K562 (cell line): ENCODE measurements at regions not wholly inside any gene's neighbourhood (a gene's known extent, or its start where the extent isn't known, plus 50 kb on each side); places are given as distances from the start of the nearest gene placed in this dataset.

ENCODE experiments used
- BRD4 ChIP-seq: fragments of 200-600 bp; sonication (generic); IDR thresholded peaks from 2 replicates; pipeline ENCODE4 v1.6.1; 2017; ENCODE audit warnings: inconsistent platforms
- CBFB ChIP-seq: sonication (generic); formaldehyde crosslinking; IDR thresholded peaks from 2 replicates; pipeline ENCODE4 v1.4.0; 2020; ENCODE audit warnings: mild to moderate bottlenecking, missing genetic modification reagents
- ESRRB ChIP-seq: fragments of 250-450 bp; sonication (Bioruptor Pico); IDR thresholded peaks from 2 replicates; pipeline ENCODE4 v1.5.0; 2020; ENCODE audit warnings: mild to moderate bottlenecking, moderate library complexity, borderline replicate concordance
- GATA2 ChIP-seq: sonication (generic); formaldehyde crosslinking; IDR thresholded peaks from 2 replicates; pipeline ENCODE4 v1.4.0; 2020; ENCODE audit warnings: mild to moderate bottlenecking, missing genetic modification reagents
- XRCC4 ChIP-seq: IDR thresholded peaks from one replicate; pipeline ENCODE4 v1.6.1; 2011; ENCODE audit not compliant: insufficient read depth, insufficient read length; ENCODE audit errors: extremely low read depth
- ZNF184 ChIP-seq: sonication (generic); formaldehyde crosslinking; IDR thresholded peaks from 2 replicates; pipeline ENCODE4 v1.5.0; 2020; ENCODE audit warnings: missing genetic modification reagents
- ZNF280B ChIP-seq: fragments of 250-450 bp; sonication (Bioruptor Pico); IDR thresholded peaks from 2 replicates; pipeline ENCODE4 v1.5.1; 2021; ENCODE audit warnings: mild to moderate bottlenecking
- ZNF431 ChIP-seq: sonication (generic); formaldehyde crosslinking; IDR thresholded peaks from 2 replicates; pipeline ENCODE4 v1.8.0; 2022; ENCODE audit warnings: mild to moderate bottlenecking, missing genetic modification reagents
- ZNF766 ChIP-seq: fragments of 200-800 bp; sonication (Bioruptor generic); conservative IDR thresholded peaks from 2 replicates; pipeline ENCODE4 v1.6.1; 2016; ENCODE audit warnings: missing genetic modification characterization, missing compliant biosample characterization
- TF ChIP-seq, protein P1 (sequence below): sonication (generic); formaldehyde crosslinking; IDR thresholded peaks from 2 replicates; pipeline ENCODE4 v1.8.1; 2022; ENCODE audit warnings: missing genetic modification reagents
- TF ChIP-seq, protein P2 (sequence below), 3 experiments: IDR thresholded peaks in 2 of 3; conservative IDR thresholded peaks in 1 of 3; 2 replicates each; pipeline ENCODE4 v1.5.1; 2011 to 2012; ENCODE audit warnings: low read length in 3 of 3, mild to moderate bottlenecking in 3 of 3, control low read depth in 2 of 3, improper control_type of control experiment in 1 of 3, inconsistent platforms in 1 of 3, low read depth in 1 of 3, mixed read lengths in 1 of 3, moderate library complexity in 1 of 3; ENCODE audit not compliant: insufficient read depth in 2 of 3
- TF ChIP-seq, protein P3 (sequence below), 3 experiments: fragments of 200-800 bp in 1 of 3; fragments of 250-450 bp in 1 of 3; fragments of 450-650 bp in 1 of 3; sonication (Bioruptor Pico) in 1 of 3; sonication (Bioruptor generic) in 1 of 3; formaldehyde crosslinking in 1 of 3; IDR thresholded peaks; 2 replicates each; pipeline versions ENCODE4 v1.6.1 to v1.8.0; 2016 to 2022; ENCODE audit warnings: mild to moderate bottlenecking in 2 of 3, missing genetic modification characterization in 2 of 3, missing compliant biosample characterization in 1 of 3, moderate library complexity in 1 of 3
- TF ChIP-seq, protein P4 (sequence below): fragments of 200-400 bp; formaldehyde crosslinking; IDR thresholded peaks from 2 replicates; pipeline ENCODE4 v1.6.1; 2017; ENCODE audit warnings: mild to moderate bottlenecking, low read depth, low read length, moderate library complexity
- TF ChIP-seq, protein P5 (sequence below), 2 experiments: IDR thresholded peaks; 2 replicates each; pipeline ENCODE4 v1.6.1; 2012; ENCODE audit warnings: improper control_type of control experiment in 2 of 2, low read depth in 2 of 2, low read length in 2 of 2, borderline replicate concordance in 1 of 2

- TF ChIP-seq, protein P1, sequence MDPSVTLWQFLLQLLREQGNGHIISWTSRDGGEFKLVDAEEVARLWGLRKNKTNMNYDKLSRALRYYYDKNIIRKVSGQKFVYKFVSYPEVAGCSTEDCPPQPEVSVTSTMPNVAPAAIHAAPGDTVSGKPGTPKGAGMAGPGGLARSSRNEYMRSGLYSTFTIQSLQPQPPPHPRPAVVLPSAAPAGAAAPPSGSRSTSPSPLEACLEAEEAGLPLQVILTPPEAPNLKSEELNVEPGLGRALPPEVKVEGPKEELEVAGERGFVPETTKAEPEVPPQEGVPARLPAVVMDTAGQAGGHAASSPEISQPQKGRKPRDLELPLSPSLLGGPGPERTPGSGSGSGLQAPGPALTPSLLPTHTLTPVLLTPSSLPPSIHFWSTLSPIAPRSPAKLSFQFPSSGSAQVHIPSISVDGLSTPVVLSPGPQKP (CRISPR knock-in tag) = no peak
- no peak for TF ChIP-seq ZNF431
- TF ChIP-seq GATA2 (CRISPR knock-in tag) = no peak
- TF ChIP-seq, protein P2, sequence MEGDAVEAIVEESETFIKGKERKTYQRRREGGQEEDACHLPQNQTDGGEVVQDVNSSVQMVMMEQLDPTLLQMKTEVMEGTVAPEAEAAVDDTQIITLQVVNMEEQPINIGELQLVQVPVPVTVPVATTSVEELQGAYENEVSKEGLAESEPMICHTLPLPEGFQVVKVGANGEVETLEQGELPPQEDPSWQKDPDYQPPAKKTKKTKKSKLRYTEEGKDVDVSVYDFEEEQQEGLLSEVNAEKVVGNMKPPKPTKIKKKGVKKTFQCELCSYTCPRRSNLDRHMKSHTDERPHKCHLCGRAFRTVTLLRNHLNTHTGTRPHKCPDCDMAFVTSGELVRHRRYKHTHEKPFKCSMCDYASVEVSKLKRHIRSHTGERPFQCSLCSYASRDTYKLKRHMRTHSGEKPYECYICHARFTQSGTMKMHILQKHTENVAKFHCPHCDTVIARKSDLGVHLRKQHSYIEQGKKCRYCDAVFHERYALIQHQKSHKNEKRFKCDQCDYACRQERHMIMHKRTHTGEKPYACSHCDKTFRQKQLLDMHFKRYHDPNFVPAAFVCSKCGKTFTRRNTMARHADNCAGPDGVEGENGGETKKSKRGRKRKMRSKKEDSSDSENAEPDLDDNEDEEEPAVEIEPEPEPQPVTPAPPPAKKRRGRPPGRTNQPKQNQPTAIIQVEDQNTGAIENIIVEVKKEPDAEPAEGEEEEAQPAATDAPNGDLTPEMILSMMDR (IDR thresholded peaks at IDR 0.05 in 2 of 3, conservative IDR thresholded peaks at IDR 0.05 in 1 of 3; ENCODE audit: insufficient read depth in 2 of 3, low read depth in 1 of 3, low read length in 3 of 3) = no peak
- no peak for TF ChIP-seq ZNF280B (CRISPR knock-in tag)
- TF ChIP-seq XRCC4 = no peak
- TF ChIP-seq, protein P3, sequence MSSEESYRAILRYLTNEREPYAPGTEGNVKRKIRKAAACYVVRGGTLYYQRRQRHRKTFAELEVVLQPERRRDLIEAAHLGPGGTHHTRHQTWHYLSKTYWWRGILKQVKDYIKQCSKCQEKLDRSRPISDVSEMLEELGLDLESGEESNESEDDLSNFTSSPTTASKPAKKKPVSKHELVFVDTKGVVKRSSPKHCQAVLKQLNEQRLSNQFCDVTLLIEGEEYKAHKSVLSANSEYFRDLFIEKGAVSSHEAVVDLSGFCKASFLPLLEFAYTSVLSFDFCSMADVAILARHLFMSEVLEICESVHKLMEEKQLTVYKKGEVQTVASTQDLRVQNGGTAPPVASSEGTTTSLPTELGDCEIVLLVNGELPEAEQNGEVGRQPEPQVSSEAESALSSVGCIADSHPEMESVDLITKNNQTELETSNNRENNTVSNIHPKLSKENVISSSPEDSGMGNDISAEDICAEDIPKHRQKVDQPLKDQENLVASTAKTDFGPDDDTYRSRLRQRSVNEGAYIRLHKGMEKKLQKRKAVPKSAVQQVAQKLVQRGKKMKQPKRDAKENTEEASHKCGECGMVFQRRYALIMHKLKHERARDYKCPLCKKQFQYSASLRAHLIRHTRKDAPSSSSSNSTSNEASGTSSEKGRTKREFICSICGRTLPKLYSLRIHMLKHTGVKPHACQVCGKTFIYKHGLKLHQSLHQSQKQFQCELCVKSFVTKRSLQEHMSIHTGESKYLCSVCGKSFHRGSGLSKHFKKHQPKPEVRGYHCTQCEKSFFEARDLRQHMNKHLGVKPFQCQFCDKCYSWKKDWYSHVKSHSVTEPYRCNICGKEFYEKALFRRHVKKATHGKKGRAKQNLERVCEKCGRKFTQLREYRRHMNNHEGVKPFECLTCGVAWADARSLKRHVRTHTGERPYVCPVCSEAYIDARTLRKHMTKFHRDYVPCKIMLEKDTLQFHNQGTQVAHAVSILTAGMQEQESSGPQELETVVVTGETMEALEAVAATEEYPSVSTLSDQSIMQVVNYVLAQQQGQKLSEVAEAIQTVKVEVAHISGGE (CRISPR knock-in tag; IDR thresholded peaks at IDR 0.05) = no peak
- no peak for TF ChIP-seq CBFB (CRISPR knock-in tag)
- TF ChIP-seq, protein P4, sequence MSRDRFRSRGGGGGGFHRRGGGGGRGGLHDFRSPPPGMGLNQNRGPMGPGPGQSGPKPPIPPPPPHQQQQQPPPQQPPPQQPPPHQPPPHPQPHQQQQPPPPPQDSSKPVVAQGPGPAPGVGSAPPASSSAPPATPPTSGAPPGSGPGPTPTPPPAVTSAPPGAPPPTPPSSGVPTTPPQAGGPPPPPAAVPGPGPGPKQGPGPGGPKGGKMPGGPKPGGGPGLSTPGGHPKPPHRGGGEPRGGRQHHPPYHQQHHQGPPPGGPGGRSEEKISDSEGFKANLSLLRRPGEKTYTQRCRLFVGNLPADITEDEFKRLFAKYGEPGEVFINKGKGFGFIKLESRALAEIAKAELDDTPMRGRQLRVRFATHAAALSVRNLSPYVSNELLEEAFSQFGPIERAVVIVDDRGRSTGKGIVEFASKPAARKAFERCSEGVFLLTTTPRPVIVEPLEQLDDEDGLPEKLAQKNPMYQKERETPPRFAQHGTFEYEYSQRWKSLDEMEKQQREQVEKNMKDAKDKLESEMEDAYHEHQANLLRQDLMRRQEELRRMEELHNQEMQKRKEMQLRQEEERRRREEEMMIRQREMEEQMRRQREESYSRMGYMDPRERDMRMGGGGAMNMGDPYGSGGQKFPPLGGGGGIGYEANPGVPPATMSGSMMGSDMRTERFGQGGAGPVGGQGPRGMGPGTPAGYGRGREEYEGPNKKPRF = no peak
- no peak for TF ChIP-seq BRD4
- TF ChIP-seq ESRRB (CRISPR knock-in tag) = no peak
- TF ChIP-seq, protein P5, sequence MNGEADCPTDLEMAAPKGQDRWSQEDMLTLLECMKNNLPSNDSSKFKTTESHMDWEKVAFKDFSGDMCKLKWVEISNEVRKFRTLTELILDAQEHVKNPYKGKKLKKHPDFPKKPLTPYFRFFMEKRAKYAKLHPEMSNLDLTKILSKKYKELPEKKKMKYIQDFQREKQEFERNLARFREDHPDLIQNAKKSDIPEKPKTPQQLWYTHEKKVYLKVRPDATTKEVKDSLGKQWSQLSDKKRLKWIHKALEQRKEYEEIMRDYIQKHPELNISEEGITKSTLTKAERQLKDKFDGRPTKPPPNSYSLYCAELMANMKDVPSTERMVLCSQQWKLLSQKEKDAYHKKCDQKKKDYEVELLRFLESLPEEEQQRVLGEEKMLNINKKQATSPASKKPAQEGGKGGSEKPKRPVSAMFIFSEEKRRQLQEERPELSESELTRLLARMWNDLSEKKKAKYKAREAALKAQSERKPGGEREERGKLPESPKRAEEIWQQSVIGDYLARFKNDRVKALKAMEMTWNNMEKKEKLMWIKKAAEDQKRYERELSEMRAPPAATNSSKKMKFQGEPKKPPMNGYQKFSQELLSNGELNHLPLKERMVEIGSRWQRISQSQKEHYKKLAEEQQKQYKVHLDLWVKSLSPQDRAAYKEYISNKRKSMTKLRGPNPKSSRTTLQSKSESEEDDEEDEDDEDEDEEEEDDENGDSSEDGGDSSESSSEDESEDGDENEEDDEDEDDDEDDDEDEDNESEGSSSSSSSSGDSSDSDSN (IDR thresholded peaks at IDR 0.05; ENCODE audit: borderline replicate concordance in 1 of 2, low read depth in 2 of 2, low read length in 2 of 2) = no peak
- TF ChIP-seq ZNF766 (CRISPR knock-in tag) = no peak
- TF ChIP-seq ZNF184 = no peak
Measured at GRCh38 chr13:106028911-106029310, 506.6 kb downstream of the EFNB2 start.
